ENCODE measurements at regions not wholly inside any gene's neighbourhood (a gene's known extent, or its start where the extent isn't known, plus 50 kb on each side); places are given as distances from the start of the nearest gene placed in this dataset.
A peak's percentile ranks its signal among the peaks of the same experiment; 100 is the strongest.
"Not testable (repeated sequence)": the region's sequence is repeated elsewhere in the genome, so short reads cannot be mapped to it uniquely, and the experiment has no call there.

- in situ Hi-C loops (cut with MboI; ENCODE audit: low pct_unique_long_range_greater_than_20kb, low sequenced_read_pairs, unreplicated experiment); DNase-seq (ENCODE audit: low spot score): not testable (repeated sequence)
Observed at GRCh38 chr1:146748686-146749085, 189.4 kb upstream of the NBPF12 start.

GRCh38 chr1:146731981-146732680, 206.0 kb upstream of the NBPF12 start:
- DNase-seq (ENCODE audit: low spot score); in situ Hi-C loops (cut with MboI; ENCODE audit: low pct_unique_long_range_greater_than_20kb, low sequenced_read_pairs, unreplicated experiment): not testable (repeated sequence)

GRCh38 chr1:146729642-146730344, 208.3 kb upstream of the NBPF12 start:
- DNase-seq (ENCODE audit: low spot score); in situ Hi-C loops (cut with MboI; ENCODE audit: low pct_unique_long_range_greater_than_20kb, low sequenced_read_pairs, unreplicated experiment): not testable (repeated sequence)

GRCh38 chr1:146715054-146715453, 223.1 kb upstream of the NBPF12 start:
- in situ Hi-C loops (cut with MboI; ENCODE audit: low pct_unique_long_range_greater_than_20kb, low sequenced_read_pairs, unreplicated experiment); DNase-seq (ENCODE audit: low spot score): not testable (repeated sequence)

- in situ Hi-C loops (cut with MboI; ENCODE audit: low pct_unique_long_range_greater_than_20kb, low sequenced_read_pairs, unreplicated experiment); DNase-seq (ENCODE audit: low spot score): not testable (repeated sequence)
- peak; percentile 26 for TF ChIP-seq CTCF (IDR thresholded peaks at IDR 0.05; ENCODE audit: extremely low read depth, insufficient read depth, missing control alignments)
Observed at GRCh38 chr1:146710838-146711521, 227.1 kb upstream of the NBPF12 start.

- DNase-seq (ENCODE audit: low spot score); in situ Hi-C loops (cut with MboI; ENCODE audit: low pct_unique_long_range_greater_than_20kb, low sequenced_read_pairs, unreplicated experiment): not testable (repeated sequence)
Observed at GRCh38 chr1:146709302-146709701, 228.8 kb upstream of the NBPF12 start.

- in situ Hi-C loops (cut with MboI; ENCODE audit: low pct_unique_long_range_greater_than_20kb, low sequenced_read_pairs, unreplicated experiment); DNase-seq (ENCODE audit: low spot score): not testable (repeated sequence)
Observed at GRCh38 chr1:146704162-146704724, 233.9 kb upstream of the NBPF12 start.

GRCh38 chr1:146701320-146701719, 236.8 kb upstream of the NBPF12 start:
- DNase-seq (ENCODE audit: low spot score); in situ Hi-C loops (cut with MboI; ENCODE audit: low pct_unique_long_range_greater_than_20kb, low sequenced_read_pairs, unreplicated experiment): not testable (repeated sequence)

GRCh38 chr1:146695388-146695787, 242.7 kb upstream of the NBPF12 start:
- DNase-seq (ENCODE audit: low spot score); in situ Hi-C loops (cut with MboI; ENCODE audit: low pct_unique_long_range_greater_than_20kb, low sequenced_read_pairs, unreplicated experiment): not testable (repeated sequence)

- in situ Hi-C loops (cut with MboI; ENCODE audit: low pct_unique_long_range_greater_than_20kb, low sequenced_read_pairs, unreplicated experiment); DNase-seq (ENCODE audit: low spot score): not testable (repeated sequence)
Observed at GRCh38 chr1:146691798-146692197, 246.3 kb upstream of the NBPF12 start.

GRCh38 chr1:146688893-146689292, 249.2 kb upstream of the NBPF12 start:
- in situ Hi-C loops (cut with MboI; ENCODE audit: low pct_unique_long_range_greater_than_20kb, low sequenced_read_pairs, unreplicated experiment), result not testable (repeated sequence)

GRCh38 chr1:146686777-146687366, 251.3 kb upstream of the NBPF12 start:
- in situ Hi-C loops (cut with MboI; ENCODE audit: low pct_unique_long_range_greater_than_20kb, low sequenced_read_pairs, unreplicated experiment); DNase-seq (ENCODE audit: low spot score): not testable (repeated sequence)

More at GRCh38 chr1:146688893-146689292, 249.2 kb upstream of the NBPF12 start:
- DNase-seq (ENCODE audit: low spot score), result not testable (repeated sequence)

GRCh38 chr1:146683126-146683429, 255.0 kb upstream of the NBPF12 start:
- DNase-seq (ENCODE audit: low spot score); in situ Hi-C loops (cut with MboI; ENCODE audit: low pct_unique_long_range_greater_than_20kb, low sequenced_read_pairs, unreplicated experiment): not testable (repeated sequence)

GRCh38 chr1:146682227-146683125, 255.6 kb upstream of the NBPF12 start:
- in situ Hi-C loops (cut with MboI; ENCODE audit: low pct_unique_long_range_greater_than_20kb, low sequenced_read_pairs, unreplicated experiment), result not testable (repeated sequence)

GRCh38 chr1:146673729-146674299, 264.3 kb upstream of the NBPF12 start:
- DNase-seq (ENCODE audit: low spot score), result not testable (repeated sequence)

More at GRCh38 chr1:146682227-146683125, 255.6 kb upstream of the NBPF12 start:
- not testable (repeated sequence) for DNase-seq (ENCODE audit: low spot score)

More at GRCh38 chr1:146673729-146674299, 264.3 kb upstream of the NBPF12 start:
- in situ Hi-C loops (cut with MboI; ENCODE audit: low pct_unique_long_range_greater_than_20kb, low sequenced_read_pairs, unreplicated experiment), result not testable (repeated sequence)

All from GM13977 (cell line).